ENCODE measurements at regions not wholly inside any gene's neighbourhood (a gene's known extent, or its start where the extent isn't known, plus 50 kb on each side); places are given as distances from the start of the nearest gene placed in this dataset.

DNA sequence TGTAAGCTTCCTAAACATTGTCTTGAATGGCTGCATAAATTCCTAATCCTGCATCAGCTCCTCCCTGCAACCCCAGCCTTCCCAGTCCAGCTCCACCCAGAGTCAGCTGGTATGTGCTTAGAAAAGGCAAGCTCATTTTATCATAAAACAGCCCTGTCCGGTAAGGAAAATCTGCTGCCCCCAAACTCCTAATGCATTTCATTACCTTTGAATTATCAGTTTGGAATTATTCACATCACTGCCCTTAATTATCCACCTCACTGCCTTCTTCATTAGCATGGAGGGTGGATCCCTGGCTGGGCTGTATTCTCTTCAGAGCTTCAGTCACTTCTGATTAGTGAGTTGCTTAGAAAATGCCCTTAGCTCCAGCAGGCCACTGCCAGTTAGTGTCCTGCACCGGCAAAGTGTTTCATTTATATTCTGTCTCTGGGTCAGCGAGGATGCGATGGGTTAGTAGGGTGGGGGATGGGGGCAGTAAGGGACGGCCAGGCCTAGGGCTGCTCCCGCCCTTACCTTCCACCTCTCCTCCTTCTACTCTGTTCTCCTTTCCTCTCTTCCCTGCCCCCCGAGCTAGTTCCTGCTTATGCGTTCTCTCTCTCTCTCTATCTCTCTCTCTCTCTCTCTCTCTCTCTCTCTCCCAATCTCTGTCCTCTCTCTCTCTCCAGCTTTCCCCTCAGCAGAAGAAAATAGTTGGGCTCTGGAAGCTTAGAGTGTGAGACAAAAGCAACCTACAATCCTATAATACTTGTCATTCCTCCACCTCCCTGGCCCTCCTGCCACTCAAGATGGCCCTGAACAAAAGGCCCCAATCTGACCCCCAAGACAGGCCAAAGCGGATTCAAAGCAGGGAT lies 174.8 kb upstream of the KLF3 start:
- no peak for DNase-seq

DNA sequence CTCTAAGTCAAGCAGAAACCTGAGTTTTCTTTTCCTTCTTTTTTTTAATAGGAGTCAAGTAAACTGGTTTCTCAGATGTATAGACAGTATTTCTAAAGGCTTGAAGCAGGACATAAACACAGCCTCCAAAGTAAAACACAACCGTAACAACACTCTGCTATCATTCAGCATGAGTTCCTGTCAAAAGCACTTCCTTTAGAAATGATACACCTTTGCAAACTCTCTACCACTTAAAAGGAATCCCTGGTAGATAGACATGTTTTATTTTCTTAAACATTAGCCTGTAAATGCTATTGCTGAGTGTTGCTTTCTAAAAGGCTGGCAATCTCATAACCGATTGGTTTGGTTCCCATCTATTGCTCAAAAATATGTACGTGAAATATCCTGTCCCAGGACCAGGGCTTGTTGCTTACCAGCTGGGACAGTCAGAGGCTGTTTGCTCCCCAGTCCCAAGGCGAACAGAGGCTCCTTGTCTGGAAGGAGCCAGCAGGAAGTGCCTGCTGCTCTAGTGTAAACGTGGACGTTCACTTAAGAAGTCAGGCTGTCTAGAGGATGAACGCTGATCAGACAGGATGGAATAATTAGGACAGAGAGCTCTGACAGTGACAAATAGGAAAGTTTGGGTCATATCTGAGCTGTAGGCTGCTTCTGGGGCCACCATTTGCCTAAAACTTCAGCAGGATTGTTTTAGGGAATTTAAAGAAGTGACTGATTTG lies 173.9 kb upstream of the KLF3 start:
- peak; percentile 14 for DNase-seq

GRCh38 chr4:38490753-38491446 lies 173.1 kb upstream of the KLF3 start:
- DNase-seq: no peak

- no peak for DNase-seq
Observed at GRCh38 chr4:38491854-38492478, 172.0 kb upstream of the KLF3 start.

DNA sequence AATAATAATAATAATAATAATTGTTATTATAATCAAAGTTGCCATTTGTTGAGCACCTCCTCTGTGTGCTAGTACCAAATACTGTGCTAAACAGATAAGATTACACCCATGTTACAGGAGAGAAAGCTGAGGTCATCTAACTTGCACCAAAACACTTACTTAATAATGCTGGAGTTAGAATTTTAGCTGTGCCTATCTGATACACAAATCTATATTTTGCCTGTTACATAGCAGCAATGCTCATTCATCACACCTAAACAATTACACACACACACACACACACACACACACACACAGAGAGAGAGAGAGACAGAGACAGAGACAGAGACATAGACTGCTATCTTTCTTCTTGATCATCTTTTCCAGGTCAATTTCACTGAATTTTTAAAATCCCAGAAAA lies 170.9 kb upstream of the KLF3 start:
- no peak for DNase-seq

DNA sequence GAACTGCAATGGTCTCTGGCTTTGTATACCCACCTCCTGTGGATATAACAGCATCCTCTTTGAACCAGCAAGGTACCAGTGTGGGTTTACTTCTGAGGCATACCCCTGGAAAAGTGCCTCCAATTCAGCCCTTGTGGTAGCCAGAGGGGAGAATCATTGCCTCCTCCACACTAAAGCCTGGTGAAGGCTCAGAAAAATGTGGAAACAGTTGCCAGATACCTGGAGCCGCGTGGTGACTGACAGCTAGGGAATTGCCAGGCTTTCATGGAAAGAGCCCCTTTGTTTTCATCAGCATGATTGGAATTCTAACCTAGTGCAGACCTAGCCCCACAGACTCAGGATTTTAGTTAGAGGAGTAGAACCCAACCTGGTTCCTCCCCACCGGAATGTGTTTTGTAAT lies 168.6 kb upstream of the KLF3 start:
- DNase-seq: no peak

GRCh38 chr4:38497121-38497520 lies 166.9 kb upstream of the KLF3 start:
- DNase-seq: no peak

- DNase-seq: no peak
Observed at GRCh38 chr4:38499101-38499500, 164.9 kb upstream of the KLF3 start.

- no peak for DNase-seq
Observed at GRCh38 chr4:38500433-38500832, 163.6 kb upstream of the KLF3 start.

- no peak for DNase-seq
Observed at GRCh38 chr4:38501698-38502097, 162.3 kb upstream of the KLF3 start.

DNA sequence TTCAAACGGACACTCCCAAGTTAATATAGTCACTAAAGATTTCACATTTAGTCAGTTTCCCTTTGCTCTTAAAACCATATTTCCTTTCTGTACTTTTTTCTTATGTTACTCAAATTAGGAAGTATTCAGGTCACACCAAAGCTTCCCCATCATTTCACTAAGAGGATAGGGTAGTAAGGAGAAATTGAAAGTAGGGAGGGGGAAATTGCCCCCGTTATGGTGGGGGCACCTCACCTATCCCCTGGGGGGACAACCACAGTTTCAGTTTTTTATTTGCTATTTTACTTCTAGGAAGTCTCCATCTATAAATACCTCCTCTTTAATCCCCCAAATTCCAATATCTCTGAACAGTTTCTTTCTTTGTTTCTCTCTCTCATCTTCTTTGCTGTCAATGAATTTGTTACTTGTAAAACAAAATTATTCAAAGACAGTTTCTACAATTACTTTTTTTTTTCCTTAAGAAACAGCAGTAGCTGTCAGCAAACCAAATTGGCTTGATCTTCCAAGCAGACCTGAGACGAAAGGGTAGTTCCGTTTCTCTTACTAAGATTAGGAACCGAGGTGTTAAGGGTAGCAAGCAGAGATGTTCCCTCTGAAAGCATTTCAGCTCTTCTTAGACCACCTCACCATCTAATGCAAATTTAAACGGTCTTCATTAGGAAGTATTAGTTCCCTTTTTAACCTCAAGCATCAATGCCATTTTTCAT lies 160.2 kb upstream of the KLF3 start:
- DNase-seq: no peak

DNA sequence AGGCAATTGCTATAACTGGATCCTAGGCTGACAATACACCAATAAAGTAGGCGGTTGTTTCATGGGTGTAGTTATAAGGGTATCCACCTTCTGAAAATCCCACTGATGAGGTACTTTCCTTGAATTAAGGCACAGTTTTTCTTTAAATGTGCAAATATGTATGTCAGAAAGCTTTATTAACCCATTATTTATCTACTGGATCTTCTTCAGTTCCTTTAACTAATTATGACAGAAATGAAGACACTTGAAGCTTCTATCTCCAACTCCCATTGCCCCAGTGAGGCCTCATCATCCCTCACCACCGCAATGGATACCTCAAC lies 159.6 kb upstream of the KLF3 start:
- no peak for DNase-seq

GRCh38 chr4:38509551-38509950 lies 154.4 kb upstream of the KLF3 start:
- DNase-seq: no peak

GRCh38 chr4:38510201-38510600 lies 153.8 kb upstream of the KLF3 start:
- no peak for DNase-seq

DNA sequence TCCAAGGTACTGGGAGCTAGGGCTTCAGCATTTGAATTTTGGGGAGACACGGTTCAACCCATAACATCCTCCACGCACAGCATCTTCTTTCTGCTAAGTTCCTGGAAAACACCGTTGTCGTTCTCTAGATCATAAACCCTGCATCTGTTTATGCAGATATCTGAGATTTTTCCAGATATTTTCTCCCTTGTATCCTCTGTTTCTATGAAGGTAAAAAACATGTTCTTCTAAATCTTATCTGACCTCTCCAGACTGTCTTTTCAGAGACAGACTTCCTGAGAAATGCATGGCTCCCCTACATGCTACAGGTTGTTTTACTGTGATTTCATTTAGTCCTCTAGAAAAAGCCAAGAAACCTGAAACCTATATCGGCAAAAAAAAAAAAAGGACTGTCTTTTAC lies 152.3 kb upstream of the KLF3 start:
- DNase-seq: no peak

GRCh38 chr4:38512840-38513239 lies 151.2 kb upstream of the KLF3 start:
- no peak for DNase-seq

DNA sequence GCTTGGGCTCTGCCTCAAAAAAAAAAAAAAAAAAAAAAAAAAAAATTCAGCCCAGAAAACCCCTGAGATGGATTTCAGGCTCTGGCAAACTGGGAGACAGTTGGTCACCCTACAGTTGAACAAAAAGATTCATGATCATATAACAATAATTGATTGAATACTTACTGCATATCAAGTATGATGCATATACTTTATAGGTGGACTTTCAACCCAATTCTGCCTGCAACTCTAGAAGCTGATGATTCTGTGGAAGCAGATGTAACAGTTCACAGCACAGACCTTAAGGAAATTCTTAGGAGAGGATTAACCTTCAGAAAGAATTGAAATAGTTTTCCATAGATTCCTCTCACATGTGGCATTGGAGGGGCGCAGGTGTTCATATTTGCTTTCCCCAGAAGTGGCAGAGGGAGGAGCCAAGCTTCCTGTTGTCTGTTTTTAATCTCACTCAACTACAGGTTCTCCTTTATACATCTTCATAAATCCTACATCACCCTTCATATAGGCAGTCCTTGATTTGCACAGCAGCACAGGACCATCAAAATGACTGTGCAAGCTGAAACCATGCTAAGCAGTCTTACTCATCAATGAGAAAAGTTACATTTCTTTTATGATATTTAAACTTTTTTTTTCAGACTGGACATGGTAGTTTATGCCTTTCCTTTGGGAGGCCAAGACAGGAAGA lies 149.4 kb upstream of the KLF3 start:
- DNase-seq: no peak

GRCh38 chr4:38516190-38516589 lies 147.8 kb upstream of the KLF3 start:
- no peak for DNase-seq

- DNase-seq: no peak
Observed at GRCh38 chr4:38519666-38520065, 144.3 kb upstream of the KLF3 start.

DNA sequence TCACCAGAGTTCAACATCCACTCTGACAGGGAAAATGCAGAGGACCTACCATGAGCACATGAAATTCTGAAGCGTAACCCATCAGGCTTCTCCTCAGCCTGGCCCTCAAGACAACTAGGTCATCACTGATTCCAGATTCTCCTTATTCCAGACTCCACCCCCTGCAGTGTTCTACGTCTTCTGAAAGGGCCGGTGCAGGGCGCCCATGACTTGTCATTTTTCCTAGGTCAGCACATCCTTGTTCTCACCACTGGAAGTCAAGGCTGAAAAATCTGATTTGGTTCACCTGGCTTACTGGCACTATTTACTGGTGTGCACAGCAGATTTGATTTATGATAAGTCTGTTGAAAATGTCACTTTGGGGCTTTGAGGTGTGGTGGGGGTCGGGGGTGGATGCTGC lies 140.9 kb upstream of the KLF3 start:
- DNase-seq: no peak

GRCh38 chr4:38523524-38524448 lies 140.2 kb upstream of the KLF3 start:
- DNase-seq: no peak
